ENCODE measurements at regions not wholly inside any gene's neighbourhood (a gene's known extent, or its start where the extent isn't known, plus 50 kb on each side); places are given as distances from the start of the nearest gene placed in this dataset.

DNA sequence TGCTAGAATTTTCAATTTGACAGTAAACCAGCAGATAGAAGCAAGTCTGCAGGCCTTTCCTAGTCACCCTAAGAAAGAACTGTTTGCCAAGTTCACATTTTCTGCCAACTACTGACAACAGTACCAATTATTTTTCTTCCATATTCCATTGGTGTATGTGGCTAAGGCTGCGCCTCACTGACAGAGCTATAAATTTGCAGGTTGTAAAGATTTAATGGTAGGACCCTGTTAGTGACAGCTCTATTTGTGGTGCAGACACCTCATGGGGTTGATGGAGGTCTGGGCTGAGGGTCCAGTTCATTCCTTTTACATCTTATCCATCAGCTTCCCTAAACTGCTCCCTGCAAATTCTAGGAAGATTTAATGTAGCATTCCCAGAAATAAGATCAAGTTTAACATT, 228.5 kb downstream of the FRK start (continued):
- TF ChIP-seq, protein P1, sequence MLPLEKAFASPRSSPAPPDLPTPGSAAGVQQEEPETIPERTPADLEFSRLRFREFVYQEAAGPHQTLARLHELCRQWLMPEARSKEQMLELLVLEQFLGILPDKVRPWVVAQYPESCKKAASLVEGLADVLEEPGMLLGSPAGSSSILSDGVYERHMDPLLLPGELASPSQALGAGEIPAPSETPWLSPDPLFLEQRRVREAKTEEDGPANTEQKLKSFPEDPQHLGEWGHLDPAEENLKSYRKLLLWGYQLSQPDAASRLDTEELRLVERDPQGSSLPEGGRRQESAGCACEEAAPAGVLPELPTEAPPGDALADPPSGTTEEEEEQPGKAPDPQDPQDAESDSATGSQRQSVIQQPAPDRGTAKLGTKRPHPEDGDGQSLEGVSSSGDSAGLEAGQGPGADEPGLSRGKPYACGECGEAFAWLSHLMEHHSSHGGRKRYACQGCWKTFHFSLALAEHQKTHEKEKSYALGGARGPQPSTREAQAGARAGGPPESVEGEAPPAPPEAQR (CRISPR knock-in tag; IDR thresholded peaks at IDR 0.05), result no peak
- TF ChIP-seq JAZF1 (CRISPR knock-in tag; IDR thresholded peaks at IDR 0.05) (no peak), TEAD1 (CRISPR knock-in tag; IDR thresholded peaks at IDR 0.05) (no peak), GABPB1 (CRISPR knock-in tag; IDR thresholded peaks at IDR 0.05) (no peak), ZNF263 (CRISPR knock-in tag; IDR thresholded peaks at IDR 0.05; ENCODE audit: low read depth) (no peak)
- TF ChIP-seq, protein P2, sequence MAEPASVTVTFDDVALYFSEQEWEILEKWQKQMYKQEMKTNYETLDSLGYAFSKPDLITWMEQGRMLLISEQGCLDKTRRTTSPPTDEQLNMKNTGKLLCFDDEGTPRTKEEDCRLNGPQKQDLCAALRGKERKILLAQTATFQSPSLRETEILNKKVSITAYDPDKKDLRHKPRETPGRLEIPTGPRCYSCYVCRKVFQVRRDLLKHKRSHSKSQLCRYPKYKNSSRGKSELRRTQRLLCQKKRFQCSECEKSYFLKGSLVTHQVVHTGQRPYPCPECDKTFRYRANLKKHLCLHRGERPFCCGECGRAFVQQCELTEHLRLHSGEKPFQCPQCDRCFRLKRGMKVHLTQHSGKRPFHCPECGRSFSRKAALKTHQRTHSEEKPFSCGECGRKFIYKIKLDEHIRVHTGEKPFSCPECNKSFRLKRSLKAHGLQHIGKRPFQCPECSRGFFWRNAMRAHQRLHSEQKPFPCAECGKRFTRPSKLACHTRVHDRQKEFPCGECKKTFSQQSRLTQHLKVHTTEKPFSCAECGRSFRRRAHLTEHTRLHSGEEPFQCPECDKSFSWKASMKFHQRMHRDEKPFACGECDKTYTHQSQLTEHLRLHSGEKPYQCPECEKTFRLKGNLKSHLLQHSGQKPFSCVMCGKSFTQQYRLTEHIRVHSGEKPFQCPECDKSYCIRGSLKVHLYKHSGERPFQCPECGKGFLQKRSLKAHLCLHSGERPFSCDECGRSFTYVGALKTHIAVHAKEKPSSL (CRISPR knock-in tag; conservative IDR thresholded peaks at IDR 0.05), result no peak
- TF ChIP-seq, protein P3, sequence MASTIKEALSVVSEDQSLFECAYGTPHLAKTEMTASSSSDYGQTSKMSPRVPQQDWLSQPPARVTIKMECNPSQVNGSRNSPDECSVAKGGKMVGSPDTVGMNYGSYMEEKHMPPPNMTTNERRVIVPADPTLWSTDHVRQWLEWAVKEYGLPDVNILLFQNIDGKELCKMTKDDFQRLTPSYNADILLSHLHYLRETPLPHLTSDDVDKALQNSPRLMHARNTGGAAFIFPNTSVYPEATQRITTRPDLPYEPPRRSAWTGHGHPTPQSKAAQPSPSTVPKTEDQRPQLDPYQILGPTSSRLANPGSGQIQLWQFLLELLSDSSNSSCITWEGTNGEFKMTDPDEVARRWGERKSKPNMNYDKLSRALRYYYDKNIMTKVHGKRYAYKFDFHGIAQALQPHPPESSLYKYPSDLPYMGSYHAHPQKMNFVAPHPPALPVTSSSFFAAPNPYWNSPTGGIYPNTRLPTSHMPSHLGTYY (CRISPR knock-in tag; IDR thresholded peaks at IDR 0.05), result no peak
- TF ChIP-seq, protein P4, sequence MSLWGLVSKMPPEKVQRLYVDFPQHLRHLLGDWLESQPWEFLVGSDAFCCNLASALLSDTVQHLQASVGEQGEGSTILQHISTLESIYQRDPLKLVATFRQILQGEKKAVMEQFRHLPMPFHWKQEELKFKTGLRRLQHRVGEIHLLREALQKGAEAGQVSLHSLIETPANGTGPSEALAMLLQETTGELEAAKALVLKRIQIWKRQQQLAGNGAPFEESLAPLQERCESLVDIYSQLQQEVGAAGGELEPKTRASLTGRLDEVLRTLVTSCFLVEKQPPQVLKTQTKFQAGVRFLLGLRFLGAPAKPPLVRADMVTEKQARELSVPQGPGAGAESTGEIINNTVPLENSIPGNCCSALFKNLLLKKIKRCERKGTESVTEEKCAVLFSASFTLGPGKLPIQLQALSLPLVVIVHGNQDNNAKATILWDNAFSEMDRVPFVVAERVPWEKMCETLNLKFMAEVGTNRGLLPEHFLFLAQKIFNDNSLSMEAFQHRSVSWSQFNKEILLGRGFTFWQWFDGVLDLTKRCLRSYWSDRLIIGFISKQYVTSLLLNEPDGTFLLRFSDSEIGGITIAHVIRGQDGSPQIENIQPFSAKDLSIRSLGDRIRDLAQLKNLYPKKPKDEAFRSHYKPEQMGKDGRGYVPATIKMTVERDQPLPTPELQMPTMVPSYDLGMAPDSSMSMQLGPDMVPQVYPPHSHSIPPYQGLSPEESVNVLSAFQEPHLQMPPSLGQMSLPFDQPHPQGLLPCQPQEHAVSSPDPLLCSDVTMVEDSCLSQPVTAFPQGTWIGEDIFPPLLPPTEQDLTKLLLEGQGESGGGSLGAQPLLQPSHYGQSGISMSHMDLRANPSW (CRISPR knock-in tag; conservative IDR thresholded peaks at IDR 0.05; ENCODE audit: low read depth), result no peak
- TF ChIP-seq, protein P5, sequence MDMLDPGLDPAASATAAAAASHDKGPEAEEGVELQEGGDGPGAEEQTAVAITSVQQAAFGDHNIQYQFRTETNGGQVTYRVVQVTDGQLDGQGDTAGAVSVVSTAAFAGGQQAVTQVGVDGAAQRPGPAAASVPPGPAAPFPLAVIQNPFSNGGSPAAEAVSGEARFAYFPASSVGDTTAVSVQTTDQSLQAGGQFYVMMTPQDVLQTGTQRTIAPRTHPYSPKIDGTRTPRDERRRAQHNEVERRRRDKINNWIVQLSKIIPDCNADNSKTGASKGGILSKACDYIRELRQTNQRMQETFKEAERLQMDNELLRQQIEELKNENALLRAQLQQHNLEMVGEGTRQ (CRISPR knock-in tag; IDR thresholded peaks at IDR 0.05), result no peak
- TF ChIP-seq, protein P6, sequence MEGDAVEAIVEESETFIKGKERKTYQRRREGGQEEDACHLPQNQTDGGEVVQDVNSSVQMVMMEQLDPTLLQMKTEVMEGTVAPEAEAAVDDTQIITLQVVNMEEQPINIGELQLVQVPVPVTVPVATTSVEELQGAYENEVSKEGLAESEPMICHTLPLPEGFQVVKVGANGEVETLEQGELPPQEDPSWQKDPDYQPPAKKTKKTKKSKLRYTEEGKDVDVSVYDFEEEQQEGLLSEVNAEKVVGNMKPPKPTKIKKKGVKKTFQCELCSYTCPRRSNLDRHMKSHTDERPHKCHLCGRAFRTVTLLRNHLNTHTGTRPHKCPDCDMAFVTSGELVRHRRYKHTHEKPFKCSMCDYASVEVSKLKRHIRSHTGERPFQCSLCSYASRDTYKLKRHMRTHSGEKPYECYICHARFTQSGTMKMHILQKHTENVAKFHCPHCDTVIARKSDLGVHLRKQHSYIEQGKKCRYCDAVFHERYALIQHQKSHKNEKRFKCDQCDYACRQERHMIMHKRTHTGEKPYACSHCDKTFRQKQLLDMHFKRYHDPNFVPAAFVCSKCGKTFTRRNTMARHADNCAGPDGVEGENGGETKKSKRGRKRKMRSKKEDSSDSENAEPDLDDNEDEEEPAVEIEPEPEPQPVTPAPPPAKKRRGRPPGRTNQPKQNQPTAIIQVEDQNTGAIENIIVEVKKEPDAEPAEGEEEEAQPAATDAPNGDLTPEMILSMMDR (IDR thresholded peaks at IDR 0.05), result no peak

DNA sequence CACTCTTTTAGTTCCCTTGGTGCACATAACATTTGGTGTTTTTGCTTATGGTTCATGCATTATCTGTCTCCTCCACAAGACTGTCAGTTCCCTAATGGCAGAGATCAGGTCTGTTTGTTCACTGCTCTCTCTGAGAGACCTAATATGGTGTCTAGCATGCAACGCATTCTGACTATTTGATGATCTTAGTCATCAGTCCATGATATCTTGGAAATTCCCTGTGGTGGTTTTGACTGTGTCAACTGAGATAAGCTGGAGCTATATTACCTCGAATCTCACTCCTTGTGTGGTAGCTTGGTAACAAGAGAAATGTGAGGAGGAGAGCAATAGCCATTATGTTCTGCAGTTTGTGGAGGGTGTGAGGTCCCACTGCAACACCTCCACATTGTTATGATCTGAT, 229.8 kb downstream of the FRK start:
- no peak overlapping the region for H3K27ac Mint-ChIP-seq
- no peak for ATAC-seq
- H3K4me1 Mint-ChIP-seq, result peaks cover 8% of the 10 kb centered on the region
- H3K36me3 Mint-ChIP-seq, result peaks cover 6% of the 10 kb centered on the region
- ChIA-PET CTCF (interaction anchor here (0.6 kb wide), 1 partner anchor 127 kb away, joined by 3 read pairs; no protein-coding TSS in a partner anchor), POLR2A (no interaction called here)
- H3K27me3 Mint-ChIP-seq (ENCODE audit: low read depth), result no peaks in the 10 kb centered on the region
- TF ChIP-seq NR2C2 (CRISPR knock-in tag; IDR thresholded peaks at IDR 0.05) (no peak), HMGA2 (CRISPR knock-in tag; IDR thresholded peaks at IDR 0.05) (no peak), ZNF121 (CRISPR knock-in tag; IDR thresholded peaks at IDR 0.05) (no peak), EMX1 (CRISPR knock-in tag; IDR thresholded peaks at IDR 0.05) (no peak), CBFB (CRISPR knock-in tag; IDR thresholded peaks at IDR 0.05; ENCODE audit: low read depth) (no peak), KAT7 (CRISPR knock-in tag; IDR thresholded peaks at IDR 0.05; ENCODE audit: borderline replicate concordance) (no peak)
- TF ChIP-seq, protein P6 (IDR thresholded peaks at IDR 0.05), result no peak
- TF ChIP-seq, protein P7, sequence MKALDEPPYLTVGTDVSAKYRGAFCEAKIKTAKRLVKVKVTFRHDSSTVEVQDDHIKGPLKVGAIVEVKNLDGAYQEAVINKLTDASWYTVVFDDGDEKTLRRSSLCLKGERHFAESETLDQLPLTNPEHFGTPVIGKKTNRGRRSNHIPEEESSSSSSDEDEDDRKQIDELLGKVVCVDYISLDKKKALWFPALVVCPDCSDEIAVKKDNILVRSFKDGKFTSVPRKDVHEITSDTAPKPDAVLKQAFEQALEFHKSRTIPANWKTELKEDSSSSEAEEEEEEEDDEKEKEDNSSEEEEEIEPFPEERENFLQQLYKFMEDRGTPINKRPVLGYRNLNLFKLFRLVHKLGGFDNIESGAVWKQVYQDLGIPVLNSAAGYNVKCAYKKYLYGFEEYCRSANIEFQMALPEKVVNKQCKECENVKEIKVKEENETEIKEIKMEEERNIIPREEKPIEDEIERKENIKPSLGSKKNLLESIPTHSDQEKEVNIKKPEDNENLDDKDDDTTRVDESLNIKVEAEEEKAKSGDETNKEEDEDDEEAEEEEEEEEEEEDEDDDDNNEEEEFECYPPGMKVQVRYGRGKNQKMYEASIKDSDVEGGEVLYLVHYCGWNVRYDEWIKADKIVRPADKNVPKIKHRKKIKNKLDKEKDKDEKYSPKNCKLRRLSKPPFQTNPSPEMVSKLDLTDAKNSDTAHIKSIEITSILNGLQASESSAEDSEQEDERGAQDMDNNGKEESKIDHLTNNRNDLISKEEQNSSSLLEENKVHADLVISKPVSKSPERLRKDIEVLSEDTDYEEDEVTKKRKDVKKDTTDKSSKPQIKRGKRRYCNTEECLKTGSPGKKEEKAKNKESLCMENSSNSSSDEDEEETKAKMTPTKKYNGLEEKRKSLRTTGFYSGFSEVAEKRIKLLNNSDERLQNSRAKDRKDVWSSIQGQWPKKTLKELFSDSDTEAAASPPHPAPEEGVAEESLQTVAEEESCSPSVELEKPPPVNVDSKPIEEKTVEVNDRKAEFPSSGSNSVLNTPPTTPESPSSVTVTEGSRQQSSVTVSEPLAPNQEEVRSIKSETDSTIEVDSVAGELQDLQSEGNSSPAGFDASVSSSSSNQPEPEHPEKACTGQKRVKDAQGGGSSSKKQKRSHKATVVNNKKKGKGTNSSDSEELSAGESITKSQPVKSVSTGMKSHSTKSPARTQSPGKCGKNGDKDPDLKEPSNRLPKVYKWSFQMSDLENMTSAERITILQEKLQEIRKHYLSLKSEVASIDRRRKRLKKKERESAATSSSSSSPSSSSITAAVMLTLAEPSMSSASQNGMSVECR (CRISPR knock-in tag; IDR thresholded peaks at IDR 0.05; ENCODE audit: borderline replicate concordance), result no peak
- H3K4me3 Mint-ChIP-seq, result no peak overlapping the region
- peaks cover 9% of the 10 kb centered on the region for H3K9me3 Mint-ChIP-seq
- DNase-seq (ENCODE audit: low spot score), result no peak
